Neural cell (in vitro differentiated cells): ENCODE measurements at regions not wholly inside any gene's neighbourhood (a gene's known extent, or its start where the extent isn't known, plus 50 kb on each side); places are given as distances from the start of the nearest gene placed in this dataset.

ENCODE experiments used
- EP300 ChIP-seq: fragments of 450-650 bp; conservative IDR thresholded peaks from 2 replicates; pipeline ENCODE4 v1.6.1; 2014; ENCODE audit warnings: antibody characterized with exemption, mild to moderate bottlenecking, moderate library complexity; ENCODE audit not compliant: poor library complexity, severe bottlenecking
- EZH2 ChIP-seq: fragments of 200-600, 300-800 bp; shearing (Covaris generic), sonication (generic); IDR thresholded peaks from 2 replicates; pipeline ENCODE4 v1.6.1; 2014; ENCODE audit warnings: antibody characterized with exemption, low read length, borderline replicate concordance, mild to moderate bottlenecking; ENCODE audit not compliant: insufficient read depth, poor library complexity, severe bottlenecking
- RAD21 ChIP-seq: fragments of 450-650 bp; conservative IDR thresholded peaks from 2 replicates; pipeline ENCODE4 v1.6.1; 2014; ENCODE audit warnings: antibody characterized with exemption, mild to moderate bottlenecking, moderate library complexity
- TF ChIP-seq, protein P1 (sequence below): fragments of 450-650 bp; IDR thresholded peaks from 2 replicates; pipeline ENCODE4 v1.5.1; 2014; ENCODE audit warnings: antibody characterized with exemption, mild to moderate bottlenecking, moderate library complexity; ENCODE audit not compliant: poor library complexity, severe bottlenecking

GRCh38 chr3:96731031-96731430 is 83.4 kb upstream of the EPHA6 start:
- TF ChIP-seq EZH2 (no peak), EP300 (no peak), RAD21 (no peak)
- TF ChIP-seq, protein P1, sequence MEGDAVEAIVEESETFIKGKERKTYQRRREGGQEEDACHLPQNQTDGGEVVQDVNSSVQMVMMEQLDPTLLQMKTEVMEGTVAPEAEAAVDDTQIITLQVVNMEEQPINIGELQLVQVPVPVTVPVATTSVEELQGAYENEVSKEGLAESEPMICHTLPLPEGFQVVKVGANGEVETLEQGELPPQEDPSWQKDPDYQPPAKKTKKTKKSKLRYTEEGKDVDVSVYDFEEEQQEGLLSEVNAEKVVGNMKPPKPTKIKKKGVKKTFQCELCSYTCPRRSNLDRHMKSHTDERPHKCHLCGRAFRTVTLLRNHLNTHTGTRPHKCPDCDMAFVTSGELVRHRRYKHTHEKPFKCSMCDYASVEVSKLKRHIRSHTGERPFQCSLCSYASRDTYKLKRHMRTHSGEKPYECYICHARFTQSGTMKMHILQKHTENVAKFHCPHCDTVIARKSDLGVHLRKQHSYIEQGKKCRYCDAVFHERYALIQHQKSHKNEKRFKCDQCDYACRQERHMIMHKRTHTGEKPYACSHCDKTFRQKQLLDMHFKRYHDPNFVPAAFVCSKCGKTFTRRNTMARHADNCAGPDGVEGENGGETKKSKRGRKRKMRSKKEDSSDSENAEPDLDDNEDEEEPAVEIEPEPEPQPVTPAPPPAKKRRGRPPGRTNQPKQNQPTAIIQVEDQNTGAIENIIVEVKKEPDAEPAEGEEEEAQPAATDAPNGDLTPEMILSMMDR = no peak
